Stimulated activated CD4-positive, alpha-beta T cell treated with anti-CD3 and anti-CD28 coated beads, Interleukin-1b, Interleukin-23, amount 100 ng/mL, for 4 hours (primary cell): ENCODE measurements at regions not wholly inside any gene's neighbourhood (a gene's known extent, or its start where the extent isn't known, plus 50 kb on each side); places are given as distances from the start of the nearest gene placed in this dataset.

Source experiments
- DNase-seq, 2 donors: peaks; one replicate each; pipeline ENCODE4 v3.0.0-alpha.2; 2020; ENCODE audit warnings: low read depth in 2 of 2

DNA sequence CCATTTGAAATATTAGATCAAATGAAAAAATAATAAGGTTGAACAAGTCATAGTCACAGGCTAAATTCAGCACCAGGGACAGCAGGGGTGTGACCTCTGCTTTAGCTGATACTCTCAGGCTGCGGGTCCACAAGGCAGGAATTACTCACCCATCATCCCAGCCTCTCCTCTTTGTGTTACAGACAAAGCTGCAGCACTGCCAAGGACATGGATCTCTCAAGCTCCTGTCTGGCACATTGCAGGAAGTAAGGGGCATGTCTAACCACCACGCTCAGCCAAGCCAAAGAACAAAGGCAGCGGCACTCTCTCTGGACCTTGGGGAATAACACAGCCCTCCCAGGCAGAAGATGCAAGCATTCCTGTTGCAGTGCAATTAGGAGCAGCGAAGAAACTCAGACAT, 783.8 kb downstream of the VRK1 start:
- DNase-seq, result no peak

DNA sequence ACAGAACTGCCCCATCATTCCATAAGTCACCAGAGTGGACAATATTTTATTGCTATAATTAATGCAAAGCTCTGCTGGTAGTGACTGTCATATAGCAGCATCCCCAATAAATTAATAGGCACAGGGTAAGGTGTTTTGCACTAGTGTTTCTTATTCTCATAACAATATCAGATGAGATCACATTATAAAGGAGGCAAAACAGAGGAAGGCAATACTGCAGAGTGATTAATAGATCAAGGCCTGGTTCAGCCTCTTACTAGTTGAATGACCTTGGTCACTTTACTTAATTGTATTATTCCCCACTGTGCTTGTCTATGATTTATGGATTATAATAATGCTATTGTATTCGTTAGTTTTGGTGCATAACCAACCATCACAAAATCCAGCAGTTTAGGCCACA, 784.8 kb downstream of the VRK1 start:
- DNase-seq, result no peak

DNA sequence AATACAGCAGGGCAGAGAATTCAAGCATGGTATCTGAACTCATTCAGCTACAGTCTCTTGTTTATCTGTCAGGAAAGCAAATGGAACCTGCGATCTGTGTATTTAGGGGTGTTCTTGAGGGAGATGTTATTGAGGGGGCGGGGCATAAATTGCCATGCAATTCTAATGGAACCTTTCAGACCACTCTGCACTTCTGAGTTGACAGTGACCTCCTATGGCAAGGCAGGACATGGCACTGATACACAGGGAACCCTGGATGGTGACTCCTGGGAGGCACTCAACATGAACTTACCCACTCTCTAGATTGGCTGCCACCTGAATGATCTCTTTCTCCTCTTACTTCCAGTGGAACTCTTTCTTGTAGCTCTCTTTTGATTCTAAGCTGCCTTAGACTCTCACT, 787.3 kb downstream of the VRK1 start:
- no peak for DNase-seq

DNA sequence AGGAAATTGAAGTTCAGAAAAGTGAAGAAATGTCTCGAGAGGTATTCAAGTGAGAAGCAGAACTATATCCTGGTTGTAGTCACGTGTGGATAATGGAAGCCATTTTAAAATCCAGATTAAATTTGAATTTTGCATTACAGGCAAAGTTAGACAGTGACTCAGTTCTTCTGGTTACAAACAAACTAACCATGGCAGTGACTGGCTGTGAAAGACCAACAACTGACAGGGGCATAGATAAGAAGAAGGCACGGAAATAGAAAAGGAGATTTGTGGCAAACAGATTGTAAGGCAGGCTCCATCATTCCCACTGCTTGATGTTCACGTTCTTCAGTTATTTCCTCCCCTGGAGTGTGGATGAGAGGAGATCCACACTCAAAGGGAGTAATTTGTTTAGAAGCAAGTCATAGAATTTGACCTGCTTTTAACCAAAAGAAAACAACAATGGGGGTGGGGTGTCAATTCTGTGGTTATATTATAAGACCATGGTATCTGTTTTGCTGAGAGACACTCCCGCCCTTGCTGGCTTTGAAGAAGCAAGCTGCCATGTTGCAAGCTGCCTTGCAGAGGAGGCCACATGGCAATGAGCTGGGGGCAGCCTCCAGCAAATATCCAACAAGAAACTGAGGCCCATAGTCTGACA, 795.3 kb downstream of the VRK1 start:
- no peak for DNase-seq

DNA sequence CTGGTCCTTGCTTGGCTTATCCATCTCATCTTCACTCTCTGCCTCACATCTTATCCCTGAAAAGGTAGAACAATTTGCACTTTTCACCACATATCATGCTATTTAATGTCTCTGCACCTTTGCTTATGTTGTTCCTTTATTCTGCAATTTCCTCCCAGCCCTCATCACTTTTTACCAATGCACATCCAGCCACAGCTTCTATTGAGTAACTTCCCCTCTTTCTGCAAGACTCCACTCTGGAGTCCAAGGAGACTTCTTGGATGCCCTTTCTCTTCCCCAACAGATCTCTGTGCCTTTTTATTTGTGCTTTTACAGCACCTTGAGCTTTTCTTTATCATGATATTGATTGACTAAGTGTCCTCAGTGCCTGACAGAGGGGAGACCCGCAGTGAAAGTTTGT, 797.1 kb downstream of the VRK1 start:
- DNase-seq, result no peak

DNA sequence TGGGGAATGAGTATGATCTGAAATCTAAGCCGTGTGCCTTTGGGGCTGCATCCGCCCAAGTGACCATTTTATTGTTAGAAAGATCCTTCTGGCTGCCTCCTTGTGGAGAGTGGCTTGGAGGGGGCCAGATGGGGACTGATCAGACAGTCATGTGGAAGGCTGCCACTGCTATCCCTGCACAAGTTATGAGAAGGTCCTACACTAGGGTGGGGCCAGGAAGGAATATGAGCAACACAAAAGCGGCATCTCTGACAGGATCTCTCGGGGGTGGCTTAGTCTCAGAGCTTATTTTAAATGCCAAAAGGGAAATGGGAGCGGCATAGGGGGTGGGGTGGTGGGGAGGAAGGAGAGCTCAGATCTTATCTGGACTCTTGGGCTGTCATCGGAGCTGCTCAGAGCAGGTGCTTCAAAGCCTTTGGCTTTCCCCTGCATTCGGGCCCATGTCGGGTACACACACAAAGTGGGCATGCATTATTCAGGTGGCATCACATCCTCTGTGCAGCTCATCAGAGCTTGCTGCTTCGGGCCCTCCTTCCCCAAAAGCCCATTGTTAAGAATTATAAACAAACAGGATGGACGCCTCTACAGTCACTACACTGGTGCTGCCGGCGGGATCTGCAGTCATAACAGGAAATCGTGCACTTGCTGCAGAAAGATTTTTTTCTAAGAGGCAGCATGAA, 805.4 kb downstream of the VRK1 start:
- peak; percentile 13 to 38 for DNase-seq

DNA sequence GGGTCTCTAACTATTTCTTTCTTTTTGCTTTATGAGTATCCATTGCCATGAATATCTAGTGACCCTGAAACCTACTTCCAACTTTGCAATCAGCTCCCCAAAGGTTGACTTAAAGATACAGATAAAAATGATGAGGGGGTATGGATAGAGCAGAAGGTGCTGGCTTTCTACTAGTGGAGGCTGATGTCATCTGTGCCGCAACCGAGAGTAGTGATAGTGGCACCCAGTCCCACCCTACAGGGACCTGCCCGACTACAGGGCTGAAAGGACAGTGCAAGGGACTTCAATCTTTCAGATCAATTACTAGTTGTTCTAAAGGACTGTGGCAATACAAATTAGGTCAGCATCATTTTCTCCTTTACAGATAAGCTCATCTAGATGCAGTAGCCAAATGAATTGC, 806.0 kb downstream of the VRK1 start:
- DNase-seq, result no peak

DNA sequence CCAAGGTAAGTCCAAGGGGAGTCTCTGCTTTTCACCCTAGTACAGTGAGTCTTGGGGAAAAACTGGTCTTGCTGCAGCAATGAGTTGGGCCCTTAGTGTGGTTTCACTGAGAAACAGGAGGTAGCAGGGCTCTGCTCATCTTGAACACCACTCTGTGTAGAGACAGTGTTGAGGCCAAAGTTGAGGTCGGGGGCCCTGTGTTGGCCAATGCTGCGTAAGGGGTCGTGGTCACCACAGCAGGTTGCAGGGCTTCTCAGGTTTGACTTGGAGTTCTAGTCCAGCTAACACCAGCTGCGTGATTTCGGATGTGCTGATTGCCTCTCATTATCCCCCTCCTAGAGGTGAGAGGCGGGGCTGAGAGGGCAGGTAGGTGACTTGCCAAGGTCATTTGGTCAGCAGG, 807.5 kb downstream of the VRK1 start:
- no peak for DNase-seq

DNA sequence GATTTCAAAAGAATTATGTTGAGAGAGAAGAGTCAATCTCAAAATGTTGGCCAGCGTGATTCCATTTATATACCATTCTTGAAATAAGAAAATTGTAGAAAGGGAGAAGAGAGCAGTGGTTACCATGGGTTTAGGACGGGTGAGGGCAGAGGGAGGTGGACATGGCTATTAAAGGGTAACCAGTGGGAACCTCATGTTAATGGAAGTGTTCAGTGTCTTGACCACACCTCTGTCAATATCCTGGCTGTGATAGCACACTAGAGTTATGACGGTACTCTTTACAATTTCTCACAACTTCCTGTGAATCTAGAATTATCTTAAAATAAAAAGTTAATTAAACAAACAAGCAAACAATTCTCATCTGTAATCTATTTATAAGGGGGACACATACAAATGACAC, 821.2 kb downstream of the VRK1 start:
- no peak for DNase-seq

DNA sequence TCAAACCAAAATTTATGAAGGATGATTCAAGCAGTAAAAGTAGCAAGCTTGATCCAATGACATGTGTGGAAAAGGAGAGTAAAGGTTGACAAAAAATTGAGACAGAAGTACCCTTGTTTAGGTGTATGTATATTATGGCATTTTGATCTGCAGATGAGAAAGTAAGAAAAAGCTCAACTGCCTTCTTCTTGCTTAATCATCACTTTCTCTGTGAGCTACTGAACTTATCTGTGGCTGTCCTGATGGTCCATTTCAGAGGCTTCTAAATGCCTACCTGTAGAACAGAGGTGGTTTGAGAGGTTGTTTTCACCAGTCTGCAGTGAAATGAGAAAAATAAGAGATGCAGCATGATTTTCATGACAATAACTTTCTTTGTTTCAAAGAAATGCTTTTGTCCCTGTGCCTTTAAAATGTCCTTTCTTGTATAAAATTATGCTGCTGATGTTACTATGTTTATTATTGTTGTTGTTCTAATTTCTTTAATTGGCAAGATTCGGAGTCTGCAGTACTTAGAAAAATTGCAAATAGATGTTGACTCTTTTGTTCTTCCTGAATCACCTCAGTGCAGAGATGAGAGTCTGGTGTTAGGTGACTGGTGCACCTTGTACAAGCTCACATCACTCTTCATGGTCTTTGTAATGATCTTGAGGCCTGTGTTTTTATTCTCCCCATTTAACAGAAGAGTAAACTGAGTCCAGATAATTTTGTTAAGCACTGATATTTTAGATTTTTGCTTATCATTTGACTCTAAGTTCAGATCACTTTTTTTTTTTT, 821.9 kb downstream of the VRK1 start:
- DNase-seq, result no peak

DNA sequence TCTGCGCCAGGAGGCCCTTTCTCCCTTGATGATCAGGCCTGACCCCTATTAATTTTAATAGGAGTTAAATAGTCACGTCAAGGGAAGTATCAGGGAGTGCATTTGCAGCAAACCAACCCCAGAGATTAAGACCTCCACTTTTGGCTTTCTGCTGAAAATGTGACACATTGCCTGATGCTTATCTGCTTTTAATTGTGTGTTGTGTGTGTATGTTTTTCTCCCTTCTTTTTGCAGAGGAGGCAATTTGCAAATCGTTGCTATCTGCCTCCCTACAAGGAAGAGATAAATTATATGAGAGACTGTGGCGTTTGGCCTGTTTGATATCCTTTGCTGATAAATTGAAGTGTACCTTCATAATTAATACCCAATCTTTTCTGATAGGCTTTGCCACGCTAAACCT, 822.9 kb downstream of the VRK1 start:
- no peak for DNase-seq

DNA sequence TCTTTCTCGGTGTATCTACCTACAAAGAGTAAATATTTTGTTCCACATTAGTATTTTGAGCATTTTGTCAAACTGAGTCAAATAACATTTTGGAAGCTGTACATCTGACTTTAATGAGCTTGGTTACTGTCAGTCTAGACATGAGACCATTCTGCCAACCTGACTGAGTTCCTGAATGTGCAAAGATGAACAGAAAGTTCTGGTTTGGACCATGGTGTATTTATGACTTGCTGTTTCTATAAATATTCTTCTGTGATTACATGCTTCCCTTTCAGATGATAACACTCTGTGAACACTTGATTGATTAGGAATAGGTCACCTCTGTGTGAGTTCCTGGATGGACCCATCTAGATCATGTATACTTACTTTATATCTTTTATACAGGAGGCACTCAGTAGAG, 827.8 kb downstream of the VRK1 start:
- no peak for DNase-seq

DNA sequence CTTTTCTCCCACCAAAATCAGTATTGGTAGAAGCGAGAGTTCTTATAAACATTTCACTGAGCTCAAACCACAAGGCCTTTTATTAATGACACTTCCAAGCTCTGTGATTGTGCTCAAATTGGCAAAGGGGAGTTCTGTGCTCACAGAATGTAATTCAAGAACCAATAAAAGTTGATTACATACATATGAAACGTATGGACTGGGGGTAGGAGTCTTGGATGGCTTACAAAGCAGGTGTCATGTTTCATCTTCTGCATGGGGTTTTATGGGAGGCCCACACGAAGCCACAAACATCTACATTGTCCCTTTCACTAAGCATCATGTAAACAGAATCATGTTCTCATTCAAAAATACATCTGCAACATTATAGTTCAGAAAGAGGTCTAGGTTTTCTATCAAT, 828.3 kb downstream of the VRK1 start:
- DNase-seq, result no peak

DNA sequence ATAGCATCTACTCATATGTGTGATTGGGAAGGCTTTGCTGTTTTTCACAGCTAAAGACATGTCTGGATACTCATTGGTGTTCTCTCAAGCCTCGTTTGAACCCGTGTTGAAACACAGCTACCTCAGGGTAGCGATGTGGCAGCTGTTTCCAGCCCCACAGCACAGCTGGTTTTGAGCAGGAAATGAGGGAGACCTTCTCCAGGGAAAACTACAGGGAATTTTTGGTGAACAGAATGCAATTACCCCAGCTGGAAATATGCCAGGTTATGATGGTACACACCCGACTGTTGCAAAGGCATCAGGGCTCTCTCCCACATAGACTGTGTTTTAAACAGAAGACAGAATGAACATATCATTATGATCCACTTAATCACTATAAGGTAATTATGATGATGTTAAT, 828.9 kb downstream of the VRK1 start:
- DNase-seq, result no peak

DNA sequence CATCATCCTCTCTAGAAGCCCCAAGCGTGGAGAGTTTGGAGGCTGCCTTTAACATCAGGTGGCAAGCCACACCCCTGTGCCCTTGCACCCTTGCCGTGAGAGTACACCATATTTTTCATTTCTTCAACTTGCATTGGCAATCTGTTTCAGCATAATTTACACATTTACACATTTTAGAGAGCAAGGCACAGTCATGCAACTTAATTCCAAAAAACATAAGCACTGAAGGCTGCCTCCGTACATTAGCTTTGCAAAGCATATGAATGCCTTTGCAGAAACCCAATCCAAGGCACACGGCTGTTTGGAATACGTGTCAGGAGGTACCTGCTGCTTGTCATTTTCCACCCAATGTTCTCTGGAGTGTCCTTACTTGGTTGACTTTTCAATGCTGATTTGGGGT, 833.1 kb downstream of the VRK1 start:
- DNase-seq, result no peak

DNA sequence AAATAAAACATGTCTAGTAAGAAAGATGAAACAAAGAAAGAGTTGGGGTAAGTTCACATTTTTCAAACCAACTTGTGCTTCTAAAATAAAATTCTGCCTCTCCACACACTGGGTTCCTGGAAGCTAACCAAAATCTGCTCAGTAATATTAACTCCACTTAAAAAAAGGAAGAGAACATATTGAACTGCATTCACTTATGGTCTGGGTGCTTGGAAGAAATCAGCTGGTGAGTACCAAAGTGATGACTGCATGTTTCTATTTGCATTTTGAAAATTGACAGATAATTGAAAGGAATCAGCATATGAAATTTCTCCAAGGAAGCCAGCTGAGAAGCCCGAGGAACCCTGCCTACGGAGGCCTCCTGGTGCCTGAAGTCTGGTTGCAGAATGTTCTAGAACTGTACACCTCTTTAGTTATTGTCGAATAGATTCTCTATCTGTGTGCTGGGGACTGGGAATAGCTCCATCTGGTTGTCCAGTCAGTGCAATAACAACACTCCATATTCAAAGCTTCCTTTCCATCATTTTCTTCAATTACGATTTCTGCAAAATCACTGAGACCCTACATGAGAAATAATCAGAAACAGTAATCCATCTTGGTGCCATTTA, 836.1 kb downstream of the VRK1 start:
- no peak for DNase-seq

DNA sequence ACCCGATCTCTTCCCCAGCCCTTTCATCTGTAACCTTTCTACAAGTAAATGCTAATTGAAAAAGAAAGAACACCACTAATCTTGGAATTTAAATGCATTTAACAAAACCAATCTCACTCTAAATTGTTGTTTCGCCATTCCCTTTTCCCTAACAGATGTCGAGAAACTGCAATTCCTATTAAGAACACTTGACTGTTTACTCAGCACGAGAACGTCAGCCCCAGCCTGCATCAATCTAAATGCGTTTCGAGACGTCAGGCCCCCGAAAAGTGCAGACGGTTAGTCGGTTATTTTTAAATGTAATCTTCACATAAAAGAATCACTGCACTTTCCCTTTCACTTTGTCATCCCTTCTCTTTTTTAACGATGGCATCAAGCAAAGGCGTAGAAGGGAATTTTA, 837.6 kb downstream of the VRK1 start:
- peak; percentile 8 to 11 for DNase-seq

DNA sequence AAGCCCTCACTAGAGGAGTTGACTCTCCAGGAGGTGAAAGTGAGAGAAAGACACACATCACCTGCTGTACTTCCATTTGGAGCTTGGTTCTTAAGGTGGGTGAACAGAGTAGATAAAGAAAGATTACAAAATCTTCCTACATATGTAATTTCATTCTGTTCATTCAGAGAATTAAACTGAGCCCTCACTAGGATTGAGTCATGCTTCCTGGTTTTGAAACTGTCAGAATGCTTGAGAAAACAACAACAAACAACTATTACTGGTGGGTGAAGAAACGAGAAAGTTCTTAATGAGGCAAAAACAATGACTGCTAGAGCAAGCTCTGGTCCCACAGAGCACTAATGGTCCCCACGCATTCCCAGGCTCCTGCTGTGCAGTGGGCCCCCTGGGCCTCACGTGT, 841.7 kb downstream of the VRK1 start:
- DNase-seq, result no peak

DNA sequence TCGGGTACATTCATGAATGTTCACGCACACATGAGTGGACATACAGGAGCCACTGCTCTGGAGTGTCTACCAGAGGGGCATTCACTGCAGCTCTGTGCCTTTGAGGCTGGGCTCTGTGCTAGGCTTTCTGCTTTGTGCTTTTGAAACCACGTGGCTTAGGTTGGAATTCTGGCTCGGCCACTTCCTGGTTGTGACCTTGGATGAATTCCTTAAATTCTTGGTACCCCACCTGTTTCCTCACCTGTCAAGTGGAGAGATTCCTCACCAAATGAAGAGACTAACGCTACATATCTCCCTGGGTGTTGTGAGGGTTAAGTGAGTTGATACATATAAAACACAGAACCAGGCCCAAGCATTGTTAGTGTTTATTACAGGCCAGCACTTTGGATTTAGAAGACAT, 842.8 kb downstream of the VRK1 start:
- no peak for DNase-seq

DNA sequence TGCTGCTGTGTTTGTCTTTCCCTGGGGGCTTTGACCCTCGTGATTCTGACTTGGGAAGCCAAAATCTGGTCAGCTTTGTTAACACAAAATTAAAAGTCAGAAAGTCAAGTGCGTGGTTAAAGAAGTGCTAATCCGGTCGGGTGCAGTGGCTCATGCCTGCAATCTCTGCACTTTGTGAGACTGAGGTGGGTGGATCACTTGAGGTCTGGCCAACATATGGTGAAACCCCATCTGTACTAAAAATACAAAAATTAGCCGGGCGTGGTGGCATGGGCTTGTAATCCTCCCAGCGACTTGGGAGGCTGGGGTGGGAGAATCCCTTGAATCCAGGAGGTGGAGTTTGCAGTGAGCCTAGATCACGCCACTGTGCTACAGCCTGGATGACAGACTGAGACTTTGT, 844.6 kb downstream of the VRK1 start:
- no peak for DNase-seq

DNA sequence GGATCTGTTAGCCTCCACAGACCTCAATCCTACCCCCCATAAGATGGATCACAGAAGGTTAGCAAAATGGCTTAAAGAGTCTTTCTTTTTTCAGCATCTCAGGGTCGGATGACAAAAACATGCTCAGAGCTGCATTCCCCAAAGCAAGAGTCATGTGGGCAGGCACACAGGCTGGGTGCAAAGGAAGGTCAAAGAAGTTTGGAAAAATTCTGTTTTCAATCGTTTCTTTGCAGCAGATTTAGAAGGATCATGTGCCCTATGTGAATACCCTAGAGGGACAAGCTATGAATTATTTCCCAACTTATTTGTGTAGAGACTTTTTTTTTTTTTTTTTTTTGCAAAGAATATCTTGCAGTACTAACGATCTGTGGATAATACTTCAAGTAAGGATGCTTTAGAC, 845.4 kb downstream of the VRK1 start:
- DNase-seq, result no peak

DNA sequence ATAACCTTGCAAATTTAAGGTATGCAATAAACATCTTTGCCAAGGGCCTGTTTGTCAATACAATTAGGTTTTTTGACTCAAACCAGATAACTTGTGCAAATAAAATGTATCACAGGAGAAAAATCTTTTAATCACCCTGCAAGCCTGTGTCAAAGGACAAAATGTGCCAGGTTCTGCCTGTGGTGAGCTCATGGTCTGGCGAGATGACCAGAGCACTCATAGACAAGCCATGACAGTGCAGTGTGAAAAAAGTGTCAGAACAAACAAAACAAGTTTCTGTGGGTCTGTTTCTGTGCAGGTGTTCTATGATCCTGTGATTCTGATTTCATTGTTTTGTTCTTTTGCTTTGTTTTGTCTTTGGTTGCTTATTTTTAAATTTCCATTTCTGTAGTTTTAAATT, 847.2 kb downstream of the VRK1 start:
- no peak for DNase-seq

DNA sequence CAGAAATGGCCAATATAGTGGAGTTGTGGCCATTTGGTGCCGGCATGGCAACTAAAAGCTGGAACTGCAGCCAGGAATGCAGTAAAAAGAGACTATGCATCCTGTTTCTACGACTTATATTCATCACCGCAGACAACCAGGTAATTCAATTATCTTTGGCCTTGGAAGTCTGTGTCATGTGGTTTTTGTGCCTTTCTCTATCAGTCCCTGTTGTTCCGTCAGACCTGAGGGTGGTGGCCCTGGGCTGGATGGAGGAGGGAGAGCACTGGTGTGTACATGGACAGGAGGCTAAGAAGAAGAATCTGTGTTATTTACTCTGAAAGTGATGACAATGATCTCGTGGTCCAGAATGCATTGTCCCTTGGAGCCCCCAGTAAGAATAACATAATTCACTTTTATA, 852.6 kb downstream of the VRK1 start:
- DNase-seq, result no peak
